GM13976 (cell line): ENCODE measurements at regions not wholly inside any gene's neighbourhood (a gene's known extent, or its start where the extent isn't known, plus 50 kb on each side); places are given as distances from the start of the nearest gene placed in this dataset.

Experiments
- DNase-seq: peaks from one replicate; pipeline ENCODE4 v3.0.0; 2012; ENCODE audit warnings: low spot score
- in situ Hi-C: fragments of 300-500 bp; cut with MboI; formaldehyde crosslinking; loops from one replicate; pipeline ENCODE4 v1.12.0; 2022; ENCODE audit warnings: low sequenced_read_pairs, mixed read lengths, inconsistent platforms; ENCODE audit not compliant: unreplicated experiment
- TF ChIP-seq, protein P1 (sequence below): IDR thresholded peaks from 2 replicates; pipeline ENCODE4 v1.5.1; 2012; ENCODE audit warnings: borderline replicate concordance, mild to moderate bottlenecking; ENCODE audit not compliant: insufficient read depth; ENCODE audit errors: extremely low read depth, missing control alignments, control extremely low read depth

DNA sequence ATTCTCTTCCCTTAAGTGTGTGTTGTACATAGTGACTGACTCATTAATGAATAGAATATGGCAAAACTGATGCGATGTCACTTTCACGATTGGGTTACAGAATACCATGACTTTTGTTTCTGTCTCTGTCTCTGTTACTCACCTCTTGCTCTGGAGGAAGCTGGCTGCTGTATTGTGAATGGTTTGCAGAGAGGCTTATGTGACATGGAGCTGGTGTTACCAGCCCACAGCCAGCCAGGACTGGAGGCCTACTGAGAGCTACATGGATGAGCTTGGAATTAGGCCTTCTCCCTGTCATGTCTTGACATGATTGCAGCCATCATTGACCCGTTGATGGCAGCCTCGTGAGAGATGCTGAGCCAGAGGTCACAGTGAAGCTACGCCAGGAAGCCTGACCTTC is 161.9 kb downstream of the TAF11L14 start:
- in situ Hi-C loops: no loop called here
- DNase-seq: no peak
- TF ChIP-seq, protein P1, sequence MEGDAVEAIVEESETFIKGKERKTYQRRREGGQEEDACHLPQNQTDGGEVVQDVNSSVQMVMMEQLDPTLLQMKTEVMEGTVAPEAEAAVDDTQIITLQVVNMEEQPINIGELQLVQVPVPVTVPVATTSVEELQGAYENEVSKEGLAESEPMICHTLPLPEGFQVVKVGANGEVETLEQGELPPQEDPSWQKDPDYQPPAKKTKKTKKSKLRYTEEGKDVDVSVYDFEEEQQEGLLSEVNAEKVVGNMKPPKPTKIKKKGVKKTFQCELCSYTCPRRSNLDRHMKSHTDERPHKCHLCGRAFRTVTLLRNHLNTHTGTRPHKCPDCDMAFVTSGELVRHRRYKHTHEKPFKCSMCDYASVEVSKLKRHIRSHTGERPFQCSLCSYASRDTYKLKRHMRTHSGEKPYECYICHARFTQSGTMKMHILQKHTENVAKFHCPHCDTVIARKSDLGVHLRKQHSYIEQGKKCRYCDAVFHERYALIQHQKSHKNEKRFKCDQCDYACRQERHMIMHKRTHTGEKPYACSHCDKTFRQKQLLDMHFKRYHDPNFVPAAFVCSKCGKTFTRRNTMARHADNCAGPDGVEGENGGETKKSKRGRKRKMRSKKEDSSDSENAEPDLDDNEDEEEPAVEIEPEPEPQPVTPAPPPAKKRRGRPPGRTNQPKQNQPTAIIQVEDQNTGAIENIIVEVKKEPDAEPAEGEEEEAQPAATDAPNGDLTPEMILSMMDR: no peak

DNA sequence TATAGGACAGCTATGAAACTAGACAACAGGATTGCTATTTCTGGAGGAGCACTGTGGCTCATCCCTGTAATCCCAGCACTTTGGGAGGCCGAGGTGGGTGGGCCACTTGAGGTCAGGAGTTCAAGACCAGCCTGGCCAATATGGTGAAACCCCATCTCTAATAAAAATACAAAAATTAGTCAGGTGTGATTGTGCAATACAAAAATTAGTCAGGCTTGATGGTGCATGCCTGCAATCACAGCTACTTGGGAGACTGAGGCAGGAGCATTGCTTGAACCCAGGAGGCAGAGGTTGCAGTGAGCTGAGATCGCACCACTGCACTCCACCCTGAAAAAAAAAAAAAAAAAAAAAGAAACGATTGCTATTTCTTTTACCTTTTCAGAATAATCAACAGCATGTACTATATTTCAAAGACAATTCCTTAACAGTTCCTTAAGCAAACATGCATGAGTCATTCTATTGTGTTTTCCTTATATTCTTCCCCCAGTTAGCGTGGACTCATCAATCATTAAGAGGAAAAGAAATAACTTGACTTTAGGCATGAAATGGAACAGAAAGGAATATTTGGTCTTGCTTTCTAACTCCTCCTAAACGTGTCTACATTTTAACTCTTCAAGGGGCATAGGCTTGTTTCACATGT is 162.6 kb downstream of the TAF11L14 start:
- in situ Hi-C loops: no loop called here
- no peak for DNase-seq
- TF ChIP-seq, protein P1: no peak

DNA sequence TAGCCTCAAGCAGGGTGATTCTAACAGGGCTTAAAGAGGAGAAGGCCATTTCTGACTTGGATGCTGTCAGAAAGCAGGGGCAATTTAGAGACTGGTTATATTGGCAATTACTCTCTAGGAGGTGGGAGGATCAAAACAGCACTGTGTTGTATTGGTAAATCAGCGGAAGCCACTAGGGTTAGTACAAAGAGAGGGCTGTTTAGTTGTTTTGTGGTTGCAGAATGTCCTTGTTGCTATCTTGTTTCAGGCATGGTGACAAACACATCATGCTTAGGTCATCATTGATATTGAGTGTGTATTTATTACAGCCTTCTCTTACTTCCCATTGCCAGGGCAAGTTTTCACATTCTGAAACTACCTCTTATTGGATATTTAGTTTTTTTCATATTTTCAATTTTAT is 165.3 kb downstream of the TAF11L14 start:
- in situ Hi-C loops: no loop called here
- TF ChIP-seq, protein P1: no peak
- no peak for DNase-seq

DNA sequence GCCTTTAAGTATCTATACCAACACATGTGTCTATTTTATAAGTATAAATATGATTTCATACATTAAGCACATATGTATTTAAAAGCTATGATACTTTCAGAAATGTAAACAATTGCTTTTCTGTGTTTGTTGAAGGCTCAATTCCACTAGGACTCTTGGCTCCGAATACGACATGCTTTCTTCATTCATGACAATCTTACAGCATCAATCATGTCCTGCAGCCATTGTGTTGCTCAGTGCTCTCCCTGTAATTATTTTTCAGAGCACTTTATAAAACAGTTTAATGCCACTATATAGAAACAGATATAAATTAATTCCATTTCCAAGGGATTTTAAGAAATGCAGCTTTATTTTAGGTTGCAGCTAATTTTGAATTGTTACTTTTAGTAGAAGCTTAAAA is 167.3 kb downstream of the TAF11L14 start:
- in situ Hi-C loops: no loop called here
- TF ChIP-seq, protein P1: no peak
- no peak for DNase-seq

DNA sequence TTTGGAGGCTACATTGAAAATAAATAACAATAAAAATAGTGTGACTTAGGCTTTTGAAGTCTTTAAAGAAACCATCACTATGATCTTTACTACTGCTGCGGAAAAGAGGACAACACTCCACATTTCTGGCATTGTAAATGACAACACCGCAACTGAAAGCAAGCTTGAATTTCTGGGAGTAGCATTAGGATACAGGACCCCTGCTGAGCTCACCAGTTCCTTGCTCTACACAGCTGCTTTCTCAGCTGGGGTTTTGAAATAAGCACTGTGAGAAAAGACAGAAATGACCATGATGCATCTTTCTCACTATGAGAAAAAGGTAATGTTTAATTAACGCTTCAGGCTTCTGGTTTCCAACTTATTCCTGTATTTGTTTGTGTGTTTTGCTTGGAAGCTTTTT is 168.0 kb downstream of the TAF11L14 start:
- TF ChIP-seq, protein P1: no peak
- in situ Hi-C loops: no loop called here
- no peak for DNase-seq

DNA sequence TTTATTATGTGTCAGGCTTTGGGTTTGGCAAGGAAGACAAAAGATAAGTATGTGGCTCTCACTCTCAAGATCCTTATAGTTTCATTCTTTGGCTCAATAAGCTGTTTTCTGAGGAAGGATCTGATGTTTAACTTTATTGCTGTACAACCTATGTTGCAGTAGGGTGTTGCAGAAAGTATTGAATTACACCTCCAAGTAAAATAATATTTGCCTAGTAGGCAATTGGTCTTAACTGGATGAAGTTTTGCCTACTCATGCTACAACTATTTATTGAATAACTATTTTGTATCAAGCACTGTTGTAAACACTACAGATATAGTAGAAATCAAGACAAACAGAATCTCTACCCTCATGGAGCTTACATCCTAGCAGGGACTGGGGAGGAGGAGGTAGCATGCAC is 169.7 kb downstream of the TAF11L14 start:
- TF ChIP-seq, protein P1: no peak
- no peak for DNase-seq
- in situ Hi-C loops: no loop called here
